Spleen (tissue), 7 donors: ENCODE measurements at regions not wholly inside any gene's neighbourhood (a gene's known extent, or its start where the extent isn't known, plus 50 kb on each side); places are given as distances from the start of the nearest gene placed in this dataset.
A peak's percentile ranks its signal among the peaks of the same experiment; 100 is the strongest.

Experiments used
- CTCF ChIP-seq, 11 experiments: fragments of 200-600 bp in 7 of 11; fragments of 450-650 bp in 4 of 11; sonication (generic) in 4 of 11; IDR thresholded peaks in 8 of 11; conservative IDR thresholded peaks in 3 of 11; 1 replicate in 7 of 11; 2 replicates in 4 of 11; pipeline versions ENCODE4 v1.4.0 to v1.8.0; 2016 to 2021; ENCODE audit warnings: antibody characterized with exemption in 11 of 11, inconsistent platforms in 4 of 11, mild to moderate bottlenecking in 1 of 11
- POLR2A ChIP-seq, 3 donors: fragments of 450-650 bp; IDR thresholded peaks; one replicate each; pipeline ENCODE4 v1.5.1; 2017; ENCODE audit warnings: antibody characterized with exemption in 3 of 3, mild to moderate bottlenecking in 1 of 3
- POLR2AphosphoS5 ChIP-seq, 3 donors: sonication (generic); formaldehyde crosslinking; IDR thresholded peaks; one replicate each; pipeline ENCODE4 v1.5.1; 2017; ENCODE audit warnings: antibody characterized with exemption in 3 of 3
- donor health status: DM: no; HTN: no; CAD: no; lungs with moderate emphysema.
- donor health status: DM: no; HTN: no; CAD: no.
- donor health status: DM: no; HTN: no; CAD: no.

DNA sequence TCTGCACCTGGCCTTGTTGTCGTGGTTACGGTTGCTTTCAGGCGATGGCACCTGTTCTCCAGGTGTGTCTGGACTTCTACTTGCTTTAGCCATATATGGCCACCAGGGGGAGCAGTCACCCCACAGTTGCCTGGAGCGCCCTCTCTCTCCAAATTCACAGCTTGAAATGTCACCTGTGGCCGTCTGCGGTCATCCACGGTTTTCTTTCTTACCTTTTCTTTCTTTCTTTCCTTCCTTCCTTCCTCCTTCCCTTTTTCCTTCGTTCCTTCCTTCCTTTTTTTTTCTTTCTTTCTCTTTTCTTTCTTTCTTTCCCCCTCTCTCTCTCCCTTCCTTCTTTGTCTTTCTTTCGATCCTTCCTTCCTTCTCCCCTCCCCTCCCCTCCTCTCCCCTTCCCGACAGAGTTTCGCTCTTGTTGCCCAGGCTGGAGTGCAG lies 150.5 kb upstream of the VKORC1L1 start:
- TF ChIP-seq POLR2A (IDR thresholded peaks at IDR 0.05) = no peak
- TF ChIP-seq CTCF (IDR thresholded peaks at IDR 0.05 in 8 of 11, conservative IDR thresholded peaks at IDR 0.05 in 3 of 11) = peak; percentile 8 to 86 (median 81)
- no peak for TF ChIP-seq POLR2AphosphoS5 (IDR thresholded peaks at IDR 0.05)
